GM04503 (cell line): ENCODE measurements at regions not wholly inside any gene's neighbourhood (a gene's known extent, or its start where the extent isn't known, plus 50 kb on each side); places are given as distances from the start of the nearest gene placed in this dataset.
"Not testable (repeated sequence)": the region's sequence is repeated elsewhere in the genome, so short reads cannot be mapped to it uniquely, and the experiment has no call there.

Source experiments
- DNase-seq: peaks from one replicate; pipeline ENCODE4 v3.0.0-alpha.2; 2012; ENCODE audit warnings: low read depth

GRCh38 chrX:65331371-65331770 lies 203.2 kb downstream of the LAS1L start:
- DNase-seq, result no peak

DNA sequence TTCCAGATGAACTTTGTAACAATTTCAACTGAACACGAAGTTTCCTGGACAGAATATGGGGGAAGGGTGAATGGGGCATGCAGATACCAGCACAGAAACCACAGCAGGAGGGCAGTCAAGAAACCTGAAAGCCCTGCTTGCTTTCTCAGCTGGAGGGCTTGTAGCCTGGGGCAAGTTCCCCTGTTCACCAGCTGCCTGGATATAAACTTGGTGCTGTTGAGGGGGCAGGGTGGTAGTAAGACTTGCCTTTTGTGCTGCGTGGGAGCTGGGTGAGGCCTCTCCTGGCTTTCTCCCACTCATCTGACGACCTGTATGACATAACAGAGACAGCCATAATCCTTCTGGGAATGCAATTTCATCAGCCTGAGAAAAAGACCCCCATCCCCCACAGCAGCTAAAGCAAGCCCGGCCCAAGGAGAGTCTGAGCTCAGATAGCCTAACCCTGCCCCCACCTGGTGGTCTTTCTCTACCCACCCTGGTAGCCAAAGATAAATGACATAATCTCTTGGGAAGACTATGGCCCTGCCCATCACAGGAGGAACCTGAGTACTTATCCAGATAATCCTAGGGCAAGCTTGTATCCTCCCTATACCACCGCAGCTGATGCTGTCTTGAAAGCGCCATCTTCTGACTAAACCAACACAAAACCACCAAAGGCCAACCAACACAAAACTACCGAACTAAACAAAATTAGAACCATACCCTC lies 234.3 kb downstream of the LAS1L start:
- DNase-seq, result no peak

DNA sequence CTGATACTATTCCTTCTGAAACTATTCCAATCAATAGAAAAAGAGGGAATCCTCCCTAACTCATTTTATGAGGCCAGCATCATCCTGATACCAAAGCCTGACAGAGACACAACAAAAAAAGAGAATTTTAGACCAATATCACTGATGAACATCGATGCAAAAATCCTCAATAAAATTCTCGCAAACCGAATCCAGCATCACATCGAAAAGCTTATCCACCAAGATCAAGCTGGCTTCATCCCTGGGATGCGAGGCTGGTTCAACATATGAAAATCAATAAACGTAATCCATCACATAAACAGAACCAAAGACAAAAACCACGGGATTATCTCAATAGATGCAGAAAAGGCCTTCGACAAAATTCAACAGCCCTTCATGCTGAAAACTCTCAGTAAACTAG lies 251.7 kb downstream of the LAS1L start:
- not testable (repeated sequence) for DNase-seq

GRCh38 chrX:65273152-65273551 lies 261.4 kb downstream of the LAS1L start:
- no peak for DNase-seq

GRCh38 chrX:65266482-65266881 lies 268.1 kb downstream of the LAS1L start:
- no peak for DNase-seq

GRCh38 chrX:65253817-65254216 lies 277.6 kb upstream of the ZC4H2 start:
- DNase-seq, result no peak

- DNase-seq, result peak; percentile 1
Observed at GRCh38 chrX:65241059-65241721, 264.9 kb upstream of the ZC4H2 start.

GRCh38 chrX:65203545-65203944 lies 227.3 kb upstream of the ZC4H2 start:
- DNase-seq, result no peak

DNA sequence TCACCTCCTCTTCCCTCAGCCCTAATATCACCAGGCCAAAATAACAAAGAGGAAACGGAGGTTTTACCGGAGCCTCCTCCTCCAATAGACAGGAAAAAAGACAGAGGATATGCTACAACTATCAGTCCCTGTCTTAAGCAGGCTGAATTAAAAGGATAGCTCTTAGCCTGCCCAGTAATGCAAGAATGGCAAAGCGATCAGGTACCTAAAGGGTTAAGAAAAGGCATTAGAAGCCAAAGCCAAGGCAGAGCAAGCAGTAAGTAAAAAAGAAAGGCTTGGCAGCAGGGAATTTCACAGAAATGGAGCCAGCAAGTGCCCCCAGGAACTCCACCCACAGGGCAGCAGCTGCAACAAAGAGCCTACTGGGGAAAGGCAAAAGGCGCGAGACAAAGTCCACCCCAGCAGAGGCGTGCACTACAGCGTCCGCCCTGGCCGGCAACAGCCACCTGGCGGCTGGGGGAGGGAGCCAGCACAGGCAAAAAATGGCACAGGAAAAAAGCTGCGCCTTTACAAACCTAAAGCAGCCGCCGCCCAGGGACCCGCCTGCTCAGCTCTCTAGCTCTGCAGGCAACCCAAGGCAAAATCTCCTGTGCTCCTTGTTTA lies 220.6 kb upstream of the ZC4H2 start:
- DNase-seq, result no peak

GRCh38 chrX:65195621-65196020 lies 219.4 kb upstream of the ZC4H2 start:
- DNase-seq, result no peak

DNA sequence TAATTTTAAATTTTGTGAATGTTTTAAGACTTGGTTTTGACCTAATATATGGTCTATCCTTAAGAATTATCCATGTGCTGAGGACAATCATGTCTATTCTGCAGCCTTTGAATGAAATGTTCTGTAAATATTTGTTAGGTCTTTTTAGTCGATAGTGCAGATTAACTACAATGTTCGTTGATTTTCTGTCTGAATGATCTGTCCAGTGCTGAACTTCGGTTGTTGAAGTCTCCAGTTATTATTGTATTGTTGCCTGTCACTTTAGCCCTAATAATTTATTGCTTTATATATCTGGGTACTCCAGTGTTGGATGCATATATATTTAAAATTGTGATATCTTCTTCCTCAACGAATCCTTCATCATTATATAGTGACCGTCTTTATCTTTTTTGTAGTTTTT lies 218.3 kb upstream of the ZC4H2 start:
- no peak for DNase-seq

DNA sequence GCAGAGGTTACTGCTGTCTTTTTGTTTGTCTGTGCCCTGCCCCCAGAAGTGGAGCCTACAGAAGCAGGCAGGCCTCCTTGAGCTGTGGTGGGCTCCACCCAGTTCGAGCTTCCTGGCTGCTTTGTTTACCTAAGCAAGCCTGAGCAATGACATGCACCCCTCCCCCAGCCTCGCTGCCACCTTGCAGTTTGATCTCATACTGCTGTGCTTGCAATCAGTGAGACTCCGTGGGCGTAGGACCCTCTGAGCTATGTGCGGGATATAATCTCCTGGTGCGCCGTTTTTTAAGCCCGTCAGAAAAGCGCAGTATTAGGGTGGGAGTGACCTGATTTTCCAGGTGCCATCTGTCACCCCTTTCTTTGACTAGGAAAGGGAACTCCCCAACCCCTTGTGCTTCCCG lies 187.1 kb upstream of the ZC4H2 start:
- not testable (repeated sequence) for DNase-seq

- DNase-seq, result no peak
Observed at GRCh38 chrX:65148232-65148631, 172.0 kb upstream of the ZC4H2 start.

GRCh38 chrX:65136424-65136823 lies 160.2 kb upstream of the ZC4H2 start:
- DNase-seq, result no peak

DNA sequence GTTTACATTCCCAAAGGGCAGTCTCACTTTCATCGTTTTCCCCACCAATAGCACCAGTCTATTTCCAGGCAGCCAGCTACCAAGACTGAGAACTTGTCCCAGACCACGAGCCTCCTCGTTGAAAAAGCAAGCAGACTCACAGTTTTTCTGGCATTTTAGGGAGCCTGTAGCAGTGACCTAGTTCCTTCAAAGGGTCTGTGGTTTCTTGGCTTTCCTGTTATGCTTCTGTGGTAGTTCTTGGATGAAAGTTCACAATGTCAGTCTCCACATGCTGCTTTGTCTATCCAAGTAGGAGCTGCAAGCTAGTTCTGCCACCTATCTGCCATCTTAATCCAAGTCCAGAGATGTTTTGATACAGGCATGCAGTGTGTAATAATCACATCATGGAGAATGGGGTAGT lies 151.6 kb upstream of the ZC4H2 start:
- DNase-seq, result no peak

DNA sequence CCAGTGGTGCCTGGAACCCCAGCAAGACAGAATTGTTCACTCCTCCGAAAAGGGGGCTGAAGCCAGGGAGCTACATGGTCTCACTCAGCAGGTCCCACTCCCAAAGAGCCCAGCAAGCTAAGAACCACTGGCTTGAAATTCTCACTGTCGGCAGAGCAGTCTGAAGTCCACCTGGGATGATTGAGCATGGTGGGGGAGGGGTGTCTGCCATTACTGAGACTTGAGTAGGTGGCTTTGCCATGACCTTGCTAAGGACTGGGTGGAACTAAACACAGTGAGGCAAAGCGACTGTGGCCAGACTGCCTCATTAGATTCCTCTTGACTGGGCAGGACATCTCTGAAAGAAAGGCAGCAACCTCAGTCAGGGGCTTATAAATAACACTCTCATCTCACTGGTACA lies 122.6 kb upstream of the ZC4H2 start:
- no peak for DNase-seq

DNA sequence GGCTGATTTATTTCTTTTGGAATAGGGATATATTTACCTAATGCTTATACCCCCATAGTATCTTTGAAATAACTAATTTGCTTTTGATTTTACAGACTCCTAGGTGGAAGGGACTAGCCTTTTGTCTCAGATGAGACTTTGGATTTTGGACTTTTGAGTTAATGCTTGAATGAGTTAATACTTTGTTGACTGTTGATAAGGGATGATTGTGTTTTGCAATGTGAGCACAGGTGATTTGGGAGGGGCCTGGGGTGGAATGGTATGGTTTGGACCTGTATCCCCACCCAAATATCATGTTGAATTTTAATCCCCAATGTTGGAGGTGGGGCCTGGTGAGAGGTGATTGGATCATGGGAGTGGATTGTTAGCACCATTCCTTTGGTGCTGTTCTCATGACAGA lies 117.4 kb upstream of the ZC4H2 start:
- DNase-seq, result no peak

DNA sequence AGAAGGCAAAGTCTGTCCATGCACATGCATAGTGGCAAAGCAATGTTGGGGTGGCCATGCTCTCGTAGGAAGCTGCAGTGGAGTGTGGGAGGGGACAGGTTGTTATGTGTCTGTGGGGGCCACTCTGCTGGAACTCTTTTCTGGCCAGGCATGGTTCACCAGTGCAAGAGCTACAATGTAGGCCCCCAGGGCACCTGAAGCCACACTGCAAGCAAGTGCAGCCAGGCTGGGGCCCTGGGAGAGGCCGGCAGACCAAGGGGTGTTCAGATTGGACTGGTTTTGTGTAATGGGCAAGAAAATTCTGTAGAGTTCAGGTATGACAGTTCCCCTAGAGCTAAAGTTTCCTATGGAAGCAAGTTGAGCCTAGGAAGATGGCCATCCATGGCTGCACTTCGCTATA lies 97.0 kb upstream of the ZC4H2 start:
- no peak for DNase-seq

DNA sequence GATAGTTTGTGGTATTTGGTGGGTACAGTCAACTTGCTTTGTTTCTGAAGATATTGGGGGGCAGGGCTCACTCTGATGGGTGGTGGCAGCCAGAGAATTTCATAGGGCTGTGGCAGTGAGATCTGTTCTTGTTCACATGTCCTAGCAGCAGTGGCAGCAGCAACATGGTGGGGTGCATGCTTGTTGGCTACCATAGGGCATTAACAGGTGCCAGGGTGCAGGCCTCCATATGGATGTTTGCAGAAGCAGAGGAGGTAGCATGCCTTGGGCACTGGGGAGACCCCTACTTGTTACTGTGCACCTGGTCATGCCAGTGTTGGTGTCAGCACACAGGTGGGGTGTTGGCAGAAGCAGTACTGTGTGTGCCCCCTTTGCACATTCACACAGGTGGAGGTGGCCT lies 96.3 kb upstream of the ZC4H2 start:
- DNase-seq, result no peak

GRCh38 chrX:65058626-65059025 lies 82.4 kb upstream of the ZC4H2 start:
- not testable (repeated sequence) for DNase-seq

- DNase-seq, result no peak
Observed at GRCh38 chrX:65045001-65045400, 68.8 kb upstream of the ZC4H2 start.

GRCh38 chrX:65035446-65035770 lies 59.2 kb upstream of the ZC4H2 start:
- peak; percentile 18 for DNase-seq

DNA sequence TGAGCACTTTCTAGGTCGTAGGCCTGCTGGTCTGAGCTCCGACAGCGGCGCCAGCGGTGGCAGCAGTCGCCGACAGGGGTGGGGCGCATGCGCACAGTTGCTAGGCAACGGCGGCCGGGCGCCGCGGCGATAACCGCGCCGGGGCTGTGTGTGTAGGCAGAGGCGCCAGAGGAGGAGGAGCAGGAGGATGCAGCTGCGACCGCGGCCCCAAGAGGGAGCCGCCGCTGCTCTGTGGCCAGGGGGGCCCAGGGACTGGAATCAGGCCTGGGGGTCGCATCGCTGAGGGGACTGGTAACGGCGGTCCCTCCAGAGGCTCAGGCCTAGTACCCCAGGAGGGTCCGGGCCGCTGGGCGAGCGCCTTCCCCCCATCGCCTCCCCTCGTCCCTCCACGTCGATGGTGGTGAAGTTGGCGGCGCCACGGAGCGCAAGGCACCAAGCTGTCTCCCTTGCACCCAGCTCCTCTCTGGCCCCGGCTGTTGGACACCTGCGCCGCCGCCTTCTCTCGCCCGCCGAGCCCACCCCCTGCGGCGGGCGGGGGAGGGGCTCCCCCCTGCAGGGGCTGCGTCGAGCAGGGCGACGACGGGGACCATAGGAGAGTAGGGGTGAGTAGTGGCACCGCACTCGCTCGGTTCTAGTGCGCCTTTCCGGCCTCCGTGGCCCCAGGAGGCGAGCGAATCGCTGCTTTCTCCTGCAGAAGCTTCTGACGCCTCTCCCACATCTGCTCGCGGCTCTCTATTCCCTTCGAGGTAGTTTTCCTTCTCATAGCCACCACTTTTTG lies 58.6 kb upstream of the ZC4H2 start, which contains the start of gene ZC3H12B:
ZC3H12B (plus strand) TSS at position 159 of the 778 bp plus-strand sequence.
- peak; percentile 11 for DNase-seq
